ENCODE measurements at regions not wholly inside any gene's neighbourhood (a gene's known extent, or its start where the extent isn't known, plus 50 kb on each side); places are given as distances from the start of the nearest gene placed in this dataset.
A peak's percentile ranks its signal among the peaks of the same experiment; 100 is the strongest.

DNA sequence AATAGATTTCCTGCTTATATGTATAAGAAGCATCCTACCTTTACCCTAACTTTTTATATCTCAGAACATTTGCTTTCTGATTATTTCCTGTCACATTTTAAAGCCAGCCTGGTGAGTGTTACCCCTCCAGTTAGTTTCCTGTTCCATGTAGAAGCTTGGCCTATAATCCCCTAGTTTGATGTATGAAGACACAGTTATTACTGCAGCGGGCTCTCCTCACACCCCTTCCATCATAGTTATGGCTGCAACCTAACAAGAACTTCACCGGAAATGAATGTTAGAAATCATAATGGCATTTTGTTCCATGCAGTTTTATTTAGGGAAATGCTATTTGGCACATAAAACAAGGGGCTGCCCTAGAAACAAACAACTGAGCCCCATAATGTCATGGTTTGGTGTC lies 400.2 kb upstream of the SETBP1 start:
- Histone ChIP-seq H2AK5ac (ENCODE audit: low read depth, low read length) (no peak overlapping the region), H3K4ac (ENCODE audit: low read length) (no peak overlapping the region), H3K27me3 (ENCODE audit: control insufficient read depth in 3 of 3, insufficient read depth in 3 of 3, low read depth in 1 of 3, low read length in 3 of 3) (no peaks in the 10 kb centered on the region), H4K8ac (ENCODE audit: low read depth, low read length) (no peak overlapping the region), H3K9ac (ENCODE audit: low read depth, low read length, poor library complexity) (no peak overlapping the region), H3K18ac (ENCODE audit: low read length) (no peak overlapping the region), H3K4me3 (ENCODE audit: low read length in 2 of 2) (no peak overlapping the region), H3K9me3 (replicated peaks in 1 of 2; ENCODE audit: control insufficient read depth in 2 of 2, insufficient read depth in 1 of 2, low read depth in 1 of 2, low read length in 2 of 2) (no peaks in the 10 kb centered on the region), H3K14ac (ENCODE audit: low read length) (no peak overlapping the region), H2BK12ac (ENCODE audit: low read length) (no peak overlapping the region), H3K4me1 (ENCODE audit: control insufficient read depth in 2 of 2, insufficient read depth in 1 of 2, low read depth in 1 of 2, low read length in 2 of 2) (no peaks in the 10 kb centered on the region), H3K23ac (ENCODE audit: low read depth, low read length, poor library complexity) (no peak overlapping the region), H3K36me3 (replicated peaks in 1 of 2; ENCODE audit: control insufficient read depth in 2 of 2, insufficient read depth in 2 of 2, low read length in 2 of 2) (no peaks in the 10 kb centered on the region), H4K91ac (ENCODE audit: low read depth, low read length, poor library complexity) (no peak overlapping the region), H3K4me2 (ENCODE audit: insufficient read depth, low read length, poor library complexity, severe bottlenecking) (no peak overlapping the region), H3K27ac (replicated peaks; ENCODE audit: low read length) (no peak overlapping the region), H2BK15ac (ENCODE audit: low read length) (no peak overlapping the region), H2BK5ac (ENCODE audit: low read length) (no peak overlapping the region), H2BK120ac (ENCODE audit: low read depth, low read length) (no peak overlapping the region), H3K79me1 (ENCODE audit: low read depth, low read length) (no peaks in the 10 kb centered on the region), H2AFZ (ENCODE audit: low read length) (no peak overlapping the region)
- no CpG with 5 or more reads among the region's 2 CpGs for WGBS, 2 donors (ENCODE audit: extremely low coverage in 2 of 2, insufficient read length in 2 of 2, insufficient replicate concordance in 1 of 2)
- DNase-seq (ENCODE audit: low spot score): no peak

DNA sequence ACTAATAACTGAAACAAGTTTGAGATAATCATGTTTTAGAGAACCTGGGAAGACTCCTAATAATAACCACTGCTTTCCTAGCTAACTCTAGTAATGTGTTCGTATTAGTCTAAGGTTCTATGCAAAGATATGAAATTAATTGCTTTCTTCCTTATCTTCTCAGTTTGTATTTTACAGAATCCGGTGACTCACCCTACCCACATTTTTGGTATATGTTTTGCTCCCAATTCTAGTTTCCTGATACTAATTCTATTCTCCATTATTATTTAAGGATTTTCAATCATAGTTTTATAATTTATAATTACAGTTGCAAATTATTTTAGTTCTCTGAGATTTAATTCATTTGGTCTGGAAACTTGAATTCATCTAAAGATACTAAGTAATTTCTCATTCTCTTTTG lies 394.6 kb upstream of the SETBP1 start:
- WGBS, 2 donors (ENCODE audit: extremely low coverage in 2 of 2, insufficient read length in 2 of 2, insufficient replicate concordance in 1 of 2): no CpG with 5 or more reads among the region's 2 CpGs
- Histone ChIP-seq H3K36me3 (replicated peaks in 1 of 2; ENCODE audit: control insufficient read depth in 2 of 2, insufficient read depth in 2 of 2, low read length in 2 of 2) (no peaks in the 10 kb centered on the region), H3K4me1 (ENCODE audit: control insufficient read depth in 2 of 2, insufficient read depth in 1 of 2, low read depth in 1 of 2, low read length in 2 of 2) (peaks cover 0 to 4% of the 10 kb centered on the region in 2 donors), H3K27me3 (ENCODE audit: control insufficient read depth in 3 of 3, insufficient read depth in 3 of 3, low read depth in 1 of 3, low read length in 3 of 3) (no peaks in the 10 kb centered on the region), H3K9ac (ENCODE audit: low read depth, low read length, poor library complexity) (no peak overlapping the region), H3K14ac (ENCODE audit: low read length) (no peak overlapping the region), H3K79me1 (ENCODE audit: low read depth, low read length) (no peaks in the 10 kb centered on the region), H2BK120ac (ENCODE audit: low read depth, low read length) (no peak overlapping the region), H4K91ac (ENCODE audit: low read depth, low read length, poor library complexity) (no peak overlapping the region), H3K9me3 (replicated peaks in 1 of 2; ENCODE audit: control insufficient read depth in 2 of 2, insufficient read depth in 1 of 2, low read depth in 1 of 2, low read length in 2 of 2) (no peaks in the 10 kb centered on the region), H3K4me2 (ENCODE audit: insufficient read depth, low read length, poor library complexity, severe bottlenecking) (no peak overlapping the region), H2AFZ (ENCODE audit: low read length) (no peak overlapping the region), H3K4ac (ENCODE audit: low read length) (no peak overlapping the region), H3K27ac (replicated peaks; ENCODE audit: low read length) (no peak overlapping the region), H3K18ac (ENCODE audit: low read length) (no peak overlapping the region), H2BK5ac (ENCODE audit: low read length) (no peak overlapping the region), H2BK15ac (ENCODE audit: low read length) (no peak overlapping the region), H2BK12ac (ENCODE audit: low read length) (no peak overlapping the region), H4K8ac (ENCODE audit: low read depth, low read length) (no peak overlapping the region), H3K4me3 (ENCODE audit: low read length in 2 of 2) (no peak overlapping the region), H3K23ac (ENCODE audit: low read depth, low read length, poor library complexity) (no peak overlapping the region), H2AK5ac (ENCODE audit: low read depth, low read length) (no peak overlapping the region)
- DNase-seq (ENCODE audit: low spot score): no peak

DNA sequence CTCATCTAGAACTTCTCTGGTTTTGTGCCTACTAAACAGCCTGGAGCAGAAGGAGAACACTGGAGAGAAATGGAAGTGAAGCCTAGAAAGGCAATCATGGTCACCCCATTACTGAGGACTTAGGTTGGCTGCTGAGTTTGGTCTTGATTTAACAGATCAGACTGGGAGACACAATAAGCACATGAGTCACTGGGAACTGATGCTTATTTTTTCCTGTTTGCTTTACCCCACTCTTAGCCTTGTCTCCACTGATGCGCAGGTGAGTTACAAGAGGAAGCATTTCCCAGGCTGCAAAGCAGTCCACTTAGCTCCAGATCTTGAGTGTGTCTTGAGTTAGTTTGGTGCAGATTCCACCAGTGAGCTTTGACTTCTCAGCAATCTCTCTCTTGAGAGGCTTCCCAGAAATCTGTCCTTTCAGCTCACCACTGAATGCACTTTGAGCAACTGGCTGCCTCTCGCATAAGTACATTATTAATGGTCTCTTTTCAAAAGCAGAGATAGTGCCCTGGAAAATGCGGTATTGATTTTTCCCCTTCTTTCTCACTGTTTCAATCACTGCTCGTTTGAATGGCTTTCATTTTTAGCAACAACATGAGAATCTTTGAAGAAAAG lies 390.2 kb upstream of the SETBP1 start:
- Histone ChIP-seq H3K27me3 (ENCODE audit: control insufficient read depth in 3 of 3, insufficient read depth in 3 of 3, low read depth in 1 of 3, low read length in 3 of 3) (no peaks in the 10 kb centered on the region), H3K9me3 (replicated peaks in 1 of 2; ENCODE audit: control insufficient read depth in 2 of 2, insufficient read depth in 1 of 2, low read depth in 1 of 2, low read length in 2 of 2) (no peaks in the 10 kb centered on the region), H2AK5ac (ENCODE audit: low read depth, low read length) (no peak overlapping the region), H2AFZ (ENCODE audit: low read length) (peak overlapping the region; percentile 69), H3K14ac (ENCODE audit: low read length) (no peak overlapping the region), H3K4me1 (ENCODE audit: control insufficient read depth in 2 of 2, insufficient read depth in 1 of 2, low read depth in 1 of 2, low read length in 2 of 2) (peaks cover 4 to 7% of the 10 kb centered on the region in 2 donors), H2BK12ac (ENCODE audit: low read length) (no peak overlapping the region), H3K36me3 (replicated peaks in 1 of 2; ENCODE audit: control insufficient read depth in 2 of 2, insufficient read depth in 2 of 2, low read length in 2 of 2) (no peaks in the 10 kb centered on the region), H2BK15ac (ENCODE audit: low read length) (no peak overlapping the region), H4K8ac (ENCODE audit: low read depth, low read length) (no peak overlapping the region), H3K79me1 (ENCODE audit: low read depth, low read length) (no peaks in the 10 kb centered on the region), H2BK120ac (ENCODE audit: low read depth, low read length) (no peak overlapping the region), H3K4ac (ENCODE audit: low read length) (no peak overlapping the region), H3K9ac (ENCODE audit: low read depth, low read length, poor library complexity) (no peak overlapping the region), H3K4me3 (ENCODE audit: low read length in 2 of 2) (no peak overlapping the region), H3K18ac (ENCODE audit: low read length) (no peak overlapping the region), H3K4me2 (ENCODE audit: insufficient read depth, low read length, poor library complexity, severe bottlenecking) (no peak overlapping the region), H4K91ac (ENCODE audit: low read depth, low read length, poor library complexity) (no peak overlapping the region), H2BK5ac (ENCODE audit: low read length) (no peak overlapping the region), H3K27ac (replicated peaks; ENCODE audit: low read length) (no peak overlapping the region), H3K23ac (ENCODE audit: low read depth, low read length, poor library complexity) (no peak overlapping the region)
- no CpG with 5 or more reads among the region's 4 CpGs for WGBS, 2 donors (ENCODE audit: extremely low coverage in 2 of 2, insufficient read length in 2 of 2, insufficient replicate concordance in 1 of 2)
- no peak for DNase-seq (ENCODE audit: low spot score)

DNA sequence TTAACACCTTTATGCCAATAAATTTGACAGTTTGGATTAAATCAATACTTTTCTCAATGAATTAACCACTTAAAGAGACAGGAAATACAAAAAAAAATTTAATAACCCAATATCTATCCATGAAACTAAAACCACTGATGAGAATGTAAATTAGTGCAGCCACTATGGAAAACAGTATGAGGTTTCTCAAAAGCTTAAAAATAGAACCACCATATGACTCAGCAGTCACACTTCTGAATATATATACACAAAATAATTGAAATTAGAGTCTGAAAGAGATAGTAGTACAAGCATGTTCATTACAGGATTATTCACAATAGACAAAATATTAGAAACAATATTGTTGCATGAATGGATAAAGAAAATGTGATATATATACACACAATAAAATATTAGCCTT lies 382.1 kb upstream of the SETBP1 start:
- Histone ChIP-seq H3K79me1 (ENCODE audit: low read depth, low read length) (no peaks in the 10 kb centered on the region), H3K4me1 (ENCODE audit: control insufficient read depth in 2 of 2, insufficient read depth in 1 of 2, low read depth in 1 of 2, low read length in 2 of 2) (no peaks in the 10 kb centered on the region), H3K27me3 (ENCODE audit: control insufficient read depth in 3 of 3, insufficient read depth in 3 of 3, low read depth in 1 of 3, low read length in 3 of 3) (no peaks in the 10 kb centered on the region), H3K4me2 (ENCODE audit: insufficient read depth, low read length, poor library complexity, severe bottlenecking) (no peak overlapping the region), H3K18ac (ENCODE audit: low read length) (no peak overlapping the region), H3K9ac (ENCODE audit: low read depth, low read length, poor library complexity) (no peak overlapping the region), H2AK5ac (ENCODE audit: low read depth, low read length) (no peak overlapping the region), H2BK12ac (ENCODE audit: low read length) (no peak overlapping the region), H3K23ac (ENCODE audit: low read depth, low read length, poor library complexity) (no peak overlapping the region), H4K8ac (ENCODE audit: low read depth, low read length) (no peak overlapping the region), H3K4ac (ENCODE audit: low read length) (no peak overlapping the region), H3K14ac (ENCODE audit: low read length) (no peak overlapping the region), H3K9me3 (replicated peaks in 1 of 2; ENCODE audit: control insufficient read depth in 2 of 2, insufficient read depth in 1 of 2, low read depth in 1 of 2, low read length in 2 of 2) (no peaks in the 10 kb centered on the region), H2BK5ac (ENCODE audit: low read length) (no peak overlapping the region), H3K4me3 (ENCODE audit: low read length in 2 of 2) (no peak overlapping the region), H3K36me3 (replicated peaks in 1 of 2; ENCODE audit: control insufficient read depth in 2 of 2, insufficient read depth in 2 of 2, low read length in 2 of 2) (no peaks in the 10 kb centered on the region), H4K91ac (ENCODE audit: low read depth, low read length, poor library complexity) (no peak overlapping the region), H2BK120ac (ENCODE audit: low read depth, low read length) (no peak overlapping the region), H2AFZ (ENCODE audit: low read length) (no peak overlapping the region), H2BK15ac (ENCODE audit: low read length) (no peak overlapping the region), H3K27ac (replicated peaks; ENCODE audit: low read length) (no peak overlapping the region)
- DNase-seq (ENCODE audit: low spot score): no peak
